RKO (cell line): ENCODE measurements at regions not wholly inside any gene's neighbourhood (a gene's known extent, or its start where the extent isn't known, plus 50 kb on each side); places are given as distances from the start of the nearest gene placed in this dataset.

Source experiments
- DNase-seq: peaks from one replicate; pipeline ENCODE4 v3.0.0-alpha.2; 2016; ENCODE audit warnings: low spot score

GRCh38 chr7:25780904-25781303 lies 371.1 kb upstream of the NFE2L3 start:
- no peak for DNase-seq

GRCh38 chr7:25781704-25782103 lies 370.3 kb upstream of the NFE2L3 start:
- no peak for DNase-seq

- no peak for DNase-seq
Measured at GRCh38 chr7:25786936-25787335, 365.1 kb upstream of the NFE2L3 start.

GRCh38 chr7:25787336-25787735 lies 364.7 kb upstream of the NFE2L3 start:
- DNase-seq: no peak

GRCh38 chr7:25788371-25788770 lies 363.6 kb upstream of the NFE2L3 start:
- no peak for DNase-seq

GRCh38 chr7:25788961-25789620 lies 362.9 kb upstream of the NFE2L3 start:
- no peak for DNase-seq

GRCh38 chr7:25789701-25790640 lies 362.0 kb upstream of the NFE2L3 start:
- DNase-seq: no peak

GRCh38 chr7:25790963-25791362 lies 361.0 kb upstream of the NFE2L3 start:
- DNase-seq: no peak

GRCh38 chr7:25792586-25792985 lies 359.4 kb upstream of the NFE2L3 start:
- DNase-seq: no peak

GRCh38 chr7:25795824-25796235 lies 356.2 kb upstream of the NFE2L3 start:
- DNase-seq: no peak

- no peak for DNase-seq
Measured at GRCh38 chr7:25798344-25798743, 353.7 kb upstream of the NFE2L3 start.

- no peak for DNase-seq
Measured at GRCh38 chr7:25801214-25801613, 350.8 kb upstream of the NFE2L3 start.

GRCh38 chr7:25802057-25802456 lies 349.9 kb upstream of the NFE2L3 start:
- DNase-seq: no peak

GRCh38 chr7:25802473-25802872 lies 349.5 kb upstream of the NFE2L3 start:
- no peak for DNase-seq

- no peak for DNase-seq
Measured at GRCh38 chr7:25803117-25803887, 348.7 kb upstream of the NFE2L3 start.

GRCh38 chr7:25804154-25804553 lies 347.8 kb upstream of the NFE2L3 start:
- DNase-seq: no peak

- no peak for DNase-seq
Measured at GRCh38 chr7:25805027-25805687, 346.8 kb upstream of the NFE2L3 start.

GRCh38 chr7:25807086-25807611 lies 344.8 kb upstream of the NFE2L3 start:
- DNase-seq: no peak

- no peak for DNase-seq
Measured at GRCh38 chr7:25809441-25809840, 342.6 kb upstream of the NFE2L3 start.

GRCh38 chr7:25812086-25812850 lies 339.7 kb upstream of the NFE2L3 start:
- DNase-seq: no peak

- DNase-seq: no peak
Measured at GRCh38 chr7:25813381-25813780, 338.6 kb upstream of the NFE2L3 start.
